AG10803 (cell line): ENCODE measurements at regions not wholly inside any gene's neighbourhood (a gene's known extent, or its start where the extent isn't known, plus 50 kb on each side); places are given as distances from the start of the nearest gene placed in this dataset.
"Not testable (repeated sequence)": the region's sequence is repeated elsewhere in the genome, so short reads cannot be mapped to it uniquely, and the experiment has no call there.

Experiments used
- DNase-seq: peaks from one replicate; pipeline ENCODE4 v3.0.0; 2010; ENCODE audit warnings: low read depth
- H3K4me3 ChIP-seq: 2 replicates; pipeline ENCODE4 v1.5.1; 2011; ENCODE audit warnings: mild to moderate bottlenecking, low read length, control low read depth
- CTCF ChIP-seq: conservative IDR thresholded peaks from 2 replicates; pipeline ENCODE4 v1.5.1; 2011; ENCODE audit warnings: mild to moderate bottlenecking, low read length, control low read depth, inconsistent platforms

- H3K4me3 ChIP-seq = no peak overlapping the region
- DNase-seq = no peak
- no peak for TF ChIP-seq CTCF
These were observed 189.6 kb downstream of the DSC3 start for GRCh38 chr18:30852980-30853379.

- H3K4me3 ChIP-seq = no peak overlapping the region
- no peak for TF ChIP-seq CTCF
- DNase-seq = no peak
These were observed 190.0 kb downstream of the DSC3 start for GRCh38 chr18:30852541-30852940.

- H3K4me3 ChIP-seq, DNase-seq: not testable (repeated sequence)
These were observed 203.4 kb downstream of the DSC3 start for GRCh38 chr18:30839056-30839561.

- TF ChIP-seq CTCF = no peak
- no peak for DNase-seq
- no peak overlapping the region for H3K4me3 ChIP-seq
These were observed 213.8 kb downstream of the DSC3 start for GRCh38 chr18:30828700-30829099.

GRCh38 chr18:30819619-30820018, 222.9 kb downstream of the DSC3 start:
- TF ChIP-seq CTCF = no peak
- no peak for DNase-seq
- H3K4me3 ChIP-seq = no peak overlapping the region

- no peak for DNase-seq
- no peak for TF ChIP-seq CTCF
- H3K4me3 ChIP-seq = no peak overlapping the region
These were observed 228.1 kb downstream of the DSC3 start for GRCh38 chr18:30814446-30814845.

- H3K4me3 ChIP-seq = no peak overlapping the region
- no peak for DNase-seq
- TF ChIP-seq CTCF = no peak
These were observed 231.0 kb downstream of the DSC3 start for GRCh38 chr18:30811580-30811979.

GRCh38 chr18:30810580-30810979, 232.0 kb downstream of the DSC3 start:
- no peak for TF ChIP-seq CTCF
- no peak overlapping the region for H3K4me3 ChIP-seq
- no peak for DNase-seq
